Calu3 (cell line): ENCODE measurements at regions not wholly inside any gene's neighbourhood (a gene's known extent, or its start where the extent isn't known, plus 50 kb on each side); places are given as distances from the start of the nearest gene placed in this dataset.

Source experiments
- BruUV-seq: library from RNA; stranded (reverse); fragments of 400-500 nt; replicated peaks from 2 replicates; lab custom pipeline; 2021; lab: Mats Ljungman, UMichigan
- CTCF ChIA-PET: fragments of 300-600 bp; sonication (Branson Sonifier 250); formaldehyde crosslinking; loops from one replicate; lab custom pipeline; 2022; ENCODE audit warnings: antibody characterized with exemption; lab: Charles Lee
- DNase-seq: peaks from one replicate; pipeline ENCODE4 v3.0.0; 2022
- H3K27ac Mint-ChIP-seq: one replicate; pipeline ENCODE4 v1.8.0; 2022; ENCODE audit warnings: mixed read lengths; ENCODE audit not compliant: unreplicated experiment
- H3K27me3 Mint-ChIP-seq: one replicate; pipeline ENCODE4 v1.8.0; 2022; ENCODE audit warnings: mixed read lengths; ENCODE audit not compliant: unreplicated experiment
- H3K36me3 Mint-ChIP-seq: one replicate; pipeline ENCODE4 v1.8.0; 2022; ENCODE audit warnings: mild to moderate bottlenecking, moderate library complexity, mixed read lengths; ENCODE audit not compliant: insufficient read depth, unreplicated experiment
- H3K4me1 Mint-ChIP-seq: one replicate; pipeline ENCODE4 v1.8.0; 2022; ENCODE audit warnings: mild to moderate bottlenecking, low read depth, mixed read lengths; ENCODE audit not compliant: unreplicated experiment
- H3K4me3 Mint-ChIP-seq: one replicate; pipeline ENCODE4 v1.8.0; 2022; ENCODE audit warnings: mild to moderate bottlenecking, low read depth, moderate library complexity, mixed read lengths; ENCODE audit not compliant: unreplicated experiment
- H3K9me3 Mint-ChIP-seq: one replicate; pipeline ENCODE4 v1.8.0; 2022; ENCODE audit warnings: low read depth, mixed read lengths; ENCODE audit not compliant: unreplicated experiment
- intact Hi-C: fragments of 100-400 bp; cut with micrococcal nuclease; formaldehyde crosslinking; loops from one replicate; pipeline ENCODE4 v1.10.0; 2022; ENCODE audit not compliant: unreplicated experiment
- TF ChIP-seq, protein P1 (sequence below): fragments of 200-600 bp; IDR thresholded peaks from one replicate; pipeline ENCODE4 v1.8.0; 2022; ENCODE audit warnings: antibody characterized with exemption; ENCODE audit not compliant: unreplicated experiment

DNA sequence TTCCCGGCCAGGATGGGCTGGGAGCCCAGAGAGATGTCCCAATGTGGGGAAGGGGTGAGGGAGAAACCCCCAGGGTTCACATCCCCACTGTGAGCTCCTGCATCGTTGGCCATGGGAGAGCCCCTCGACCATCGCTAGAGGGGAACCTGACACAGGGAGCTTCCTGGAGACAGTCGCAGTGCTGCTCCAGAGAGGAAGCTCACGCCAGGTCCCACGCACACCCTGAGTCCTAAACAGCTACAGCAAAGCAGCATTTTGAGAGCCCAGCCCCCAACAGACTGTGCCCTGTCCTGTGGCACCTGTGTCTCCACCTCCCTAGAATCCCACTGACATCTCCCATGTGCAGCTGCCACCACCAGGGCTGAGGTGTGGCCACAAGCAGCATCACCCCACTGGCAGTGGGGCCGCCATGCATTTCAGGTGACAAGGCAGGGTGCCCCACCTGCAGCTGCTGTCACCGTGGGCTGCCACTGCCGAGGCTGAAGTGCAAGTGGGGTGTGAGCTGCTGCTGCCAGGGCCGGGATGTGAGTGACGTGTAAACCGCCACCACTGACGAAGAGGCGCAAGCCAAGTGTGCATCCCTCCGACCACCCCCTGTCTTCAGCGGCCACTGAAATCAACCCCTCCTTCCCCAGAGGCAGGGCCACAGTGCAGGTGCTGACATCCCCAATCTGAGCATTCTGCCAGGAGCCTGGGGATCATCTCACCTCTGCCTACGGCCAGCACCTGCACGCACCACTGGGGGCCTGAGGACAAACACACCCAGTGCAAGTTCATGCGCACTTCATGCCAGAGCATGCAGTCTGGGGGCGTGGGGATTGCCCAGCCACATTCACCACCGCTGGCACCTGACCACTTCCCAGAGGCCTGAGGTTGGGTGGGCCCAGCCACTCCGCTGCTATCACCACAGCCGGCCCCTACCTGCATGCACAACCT, 467.7 kb upstream of the SALL3 start:
- TF ChIP-seq, protein P1, sequence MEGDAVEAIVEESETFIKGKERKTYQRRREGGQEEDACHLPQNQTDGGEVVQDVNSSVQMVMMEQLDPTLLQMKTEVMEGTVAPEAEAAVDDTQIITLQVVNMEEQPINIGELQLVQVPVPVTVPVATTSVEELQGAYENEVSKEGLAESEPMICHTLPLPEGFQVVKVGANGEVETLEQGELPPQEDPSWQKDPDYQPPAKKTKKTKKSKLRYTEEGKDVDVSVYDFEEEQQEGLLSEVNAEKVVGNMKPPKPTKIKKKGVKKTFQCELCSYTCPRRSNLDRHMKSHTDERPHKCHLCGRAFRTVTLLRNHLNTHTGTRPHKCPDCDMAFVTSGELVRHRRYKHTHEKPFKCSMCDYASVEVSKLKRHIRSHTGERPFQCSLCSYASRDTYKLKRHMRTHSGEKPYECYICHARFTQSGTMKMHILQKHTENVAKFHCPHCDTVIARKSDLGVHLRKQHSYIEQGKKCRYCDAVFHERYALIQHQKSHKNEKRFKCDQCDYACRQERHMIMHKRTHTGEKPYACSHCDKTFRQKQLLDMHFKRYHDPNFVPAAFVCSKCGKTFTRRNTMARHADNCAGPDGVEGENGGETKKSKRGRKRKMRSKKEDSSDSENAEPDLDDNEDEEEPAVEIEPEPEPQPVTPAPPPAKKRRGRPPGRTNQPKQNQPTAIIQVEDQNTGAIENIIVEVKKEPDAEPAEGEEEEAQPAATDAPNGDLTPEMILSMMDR: no peak
- Mint-ChIP-seq H3K36me3 (no peaks in the 10 kb centered on the region), H3K4me1 (no peaks in the 10 kb centered on the region), H3K27ac (no peak overlapping the region), H3K4me3 (no peak overlapping the region), H3K9me3 (peaks cover 14% of the 10 kb centered on the region), H3K27me3 (no peaks in the 10 kb centered on the region)
- no TSS peak for BruUV-seq
- DNase-seq: no peak
- intact Hi-C loops: no loop called here
- CTCF ChIA-PET: no interaction called here

DNA sequence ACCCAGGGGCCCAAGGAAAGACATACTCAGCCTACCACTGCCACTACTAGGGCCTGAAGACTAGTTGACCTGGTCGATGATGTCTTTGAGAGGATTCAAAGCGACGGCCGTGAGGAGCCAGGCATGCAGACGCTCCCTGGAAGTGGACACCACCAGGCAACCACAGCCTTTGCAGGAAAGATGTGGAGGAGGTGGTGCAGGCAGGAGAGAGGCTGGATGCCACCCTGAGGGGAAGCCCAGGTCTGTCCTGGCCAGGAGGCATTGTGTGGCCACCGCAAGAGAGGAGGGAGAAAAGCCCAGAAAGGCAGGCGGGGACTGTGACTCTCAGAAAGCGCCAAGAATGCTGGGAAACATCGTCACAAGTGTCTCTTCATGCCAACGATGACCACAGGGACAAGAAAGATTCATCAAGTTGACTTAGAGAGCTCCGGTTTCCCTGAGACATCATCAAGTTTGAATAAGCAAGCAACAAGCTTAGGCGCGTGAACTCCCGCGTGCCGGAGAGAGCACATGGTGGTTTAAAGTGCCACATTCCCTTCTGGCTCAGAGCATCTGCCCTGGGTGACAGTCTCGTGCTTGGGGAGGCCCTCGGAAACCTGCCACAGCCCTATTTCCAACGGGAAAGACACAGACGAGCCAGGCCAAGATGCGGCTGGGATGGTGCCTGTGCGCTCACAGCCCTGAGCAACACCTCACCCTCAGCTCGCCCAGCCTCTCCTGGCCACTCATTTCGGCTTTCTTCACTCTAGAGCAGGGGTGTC, 464.5 kb upstream of the SALL3 start:
- CTCF ChIA-PET: no interaction called here
- DNase-seq: no peak
- TF ChIP-seq, protein P1: no peak
- no TSS peak for BruUV-seq
- no peak overlapping the region for H3K27ac Mint-ChIP-seq
- no peak overlapping the region for H3K4me3 Mint-ChIP-seq
- no peaks in the 10 kb centered on the region for H3K27me3 Mint-ChIP-seq
- H3K36me3 Mint-ChIP-seq: no peaks in the 10 kb centered on the region
- H3K4me1 Mint-ChIP-seq: no peaks in the 10 kb centered on the region
- H3K9me3 Mint-ChIP-seq: peaks cover 3% of the 10 kb centered on the region
- intact Hi-C loops: no loop called here

DNA sequence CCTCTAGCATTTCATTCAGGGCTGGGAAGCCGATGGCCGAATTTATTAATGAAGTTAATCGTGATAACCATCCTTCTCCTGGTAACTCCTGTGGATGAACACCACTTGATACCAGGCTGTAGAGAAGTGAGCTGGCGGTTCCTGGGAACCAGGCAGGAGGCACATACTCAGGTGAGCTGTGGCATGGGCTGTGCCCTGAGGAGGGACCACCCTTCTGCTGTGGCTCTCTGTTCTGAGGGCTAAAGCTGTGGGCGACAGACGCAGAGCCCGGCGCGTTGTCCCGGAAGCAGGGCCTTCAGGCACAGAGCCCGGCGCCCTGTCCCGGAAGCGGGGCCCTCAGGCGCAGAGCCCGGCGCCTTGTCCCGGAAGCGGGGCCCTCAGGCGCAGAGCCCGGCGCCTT, 462.3 kb upstream of the SALL3 start:
- Mint-ChIP-seq H3K4me1 (no peaks in the 10 kb centered on the region), H3K27me3 (no peaks in the 10 kb centered on the region), H3K4me3 (no peak overlapping the region), H3K36me3 (no peaks in the 10 kb centered on the region), H3K27ac (no peak overlapping the region), H3K9me3 (peaks cover 4% of the 10 kb centered on the region)
- no peak for DNase-seq
- TF ChIP-seq, protein P1: no peak
- intact Hi-C loops: no loop called here
- no TSS peak for BruUV-seq
- CTCF ChIA-PET: no interaction called here

DNA sequence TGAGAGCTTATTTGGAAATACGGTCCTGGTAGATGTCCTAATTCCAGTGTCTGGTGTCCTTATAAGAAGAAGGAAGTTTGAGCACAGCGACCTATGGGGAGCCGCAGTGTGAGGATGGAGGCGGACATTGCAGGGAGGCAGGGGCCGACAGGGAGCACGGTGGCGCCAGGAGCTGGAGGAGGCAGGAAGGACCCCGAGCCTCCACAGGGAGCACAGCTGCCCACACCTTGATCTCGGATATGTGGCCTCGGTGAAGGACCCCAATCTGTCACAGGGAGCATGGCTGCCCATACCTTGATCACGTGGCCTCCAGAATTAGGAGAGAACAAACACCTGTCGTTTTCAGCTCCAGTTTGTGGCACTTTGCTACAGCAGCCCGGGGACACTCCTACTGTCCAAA, 461.6 kb upstream of the SALL3 start:
- no peak for DNase-seq

More for the DNA sequence above, 461.6 kb upstream of the SALL3 start:
- BruUV-seq: no TSS peak
- no peaks in the 10 kb centered on the region for H3K27me3 Mint-ChIP-seq
- no peaks in the 10 kb centered on the region for H3K4me1 Mint-ChIP-seq
- intact Hi-C loops: no loop called here
- CTCF ChIA-PET: no interaction called here
- TF ChIP-seq, protein P1: no peak
- H3K9me3 Mint-ChIP-seq: peaks cover 5% of the 10 kb centered on the region
- no peaks in the 10 kb centered on the region for H3K36me3 Mint-ChIP-seq
- H3K4me3 Mint-ChIP-seq: no peak overlapping the region
- H3K27ac Mint-ChIP-seq: no peak overlapping the region
